A549 (cell line): ENCODE measurements at regions not wholly inside any gene's neighbourhood (a gene's known extent, or its start where the extent isn't known, plus 50 kb on each side); places are given as distances from the start of the nearest gene placed in this dataset.

Experiments used
- ATAC-seq, 2 experiments: fragments of 200-7000 bp in 1 of 2; fragments of >200 bp in 1 of 2; cut with Nextera tagmentation in 1 of 2; cut with Tn5 transposase in 1 of 2; 3 replicates each; pipeline versions ENCODE4 v1.8.0 to v1.9.1; 2018 to 2020; ENCODE audit warnings: mild to moderate bottlenecking in 1 of 2, moderate library complexity in 1 of 2
- CTCF ChIA-PET: fragments of 300-600 bp; sonication (Branson Sonifier 250); formaldehyde crosslinking; extraction: SDS; loops from one replicate; lab custom pipeline; 2021; ENCODE audit warnings: antibody characterized with exemption, inconsistent platforms; lab: Yijun Ruan, JAX
- POLR2A ChIA-PET: fragments of 350-600 bp; formaldehyde crosslinking; extraction: SDS; loops from one replicate; lab custom pipeline; 2021; ENCODE audit warnings: antibody characterized with exemption, inconsistent platforms; lab: Yijun Ruan, JAX
- DNase-seq, 2 experiments: peaks; one replicate each; pipeline versions ENCODE4 v3.0.0 to v3.0.0-alpha.2; 2011 to 2016; ENCODE audit warnings: low read depth in 1 of 2, low spot score in 1 of 2
- FAIRE-seq: peaks from 2 replicates; lab custom pipeline; 2011; peaks lifted over from hg19 to GRCh38; lab: Jason Lieb, UNC
- H3K27ac ChIP-seq, 2 experiments: fragments of >200 bp; sonication (Bioruptor Twin); formaldehyde crosslinking; 3 replicates each; pipeline ENCODE4 v1.5.1; 2016 to 2017
- H3K4me1 ChIP-seq: fragments of >200 bp; sonication (Bioruptor Twin); formaldehyde crosslinking; 3 replicates; pipeline ENCODE4 v1.6.1; 2016
- H3K4me2 ChIP-seq: fragments of >200 bp; sonication (Bioruptor Twin); formaldehyde crosslinking; 3 replicates; pipeline ENCODE4 v1.6.1; 2016
- H3K4me3 ChIP-seq: fragments of >200 bp; sonication (Bioruptor Twin); formaldehyde crosslinking; 3 replicates; pipeline ENCODE4 v1.5.1; 2016
- H3K9me3 ChIP-seq: fragments of >200 bp; sonication (Bioruptor Twin); formaldehyde crosslinking; 3 replicates; pipeline ENCODE4 v1.6.1; 2016
- ATOH8 ChIP-seq: fragments of 250-450 bp; sonication (Bioruptor Pico); IDR thresholded peaks from 2 replicates; pipeline ENCODE4 v1.5.0; 2020; ENCODE audit warnings: low read depth, mild to moderate bottlenecking, moderate library complexity
- CBX8 ChIP-seq: fragments of 200-600 bp; sonication (generic); IDR thresholded peaks from 2 replicates; pipeline ENCODE4 v1.6.1; 2016
- CEBPB ChIP-seq, 2 experiments: fragments of >200 bp in 1 of 2; sonication (Bioruptor Twin) in 1 of 2; formaldehyde crosslinking in 1 of 2; IDR thresholded peaks; 2 replicates each; pipeline ENCODE4 v1.6.1; 2012 to 2016
- E2F6 ChIP-seq: IDR thresholded peaks from 2 replicates; pipeline ENCODE4 v1.6.1; 2012; ENCODE audit warnings: low read depth, borderline replicate concordance
- EP300 ChIP-seq, 2 experiments: fragments of >200 bp; sonication (Bioruptor Twin); formaldehyde crosslinking; IDR thresholded peaks; 2 replicates in 1 of 2; 3 replicates in 1 of 2; pipeline ENCODE4 v1.6.1; 2016 to 2017
- ESRRA ChIP-seq: fragments of 150-350 bp; IDR thresholded peaks from 2 replicates; pipeline ENCODE4 v1.6.1; 2014; ENCODE audit warnings: mild to moderate bottlenecking, low read length, borderline replicate concordance
- FOSL2 ChIP-seq, 2 experiments: fragments of 450-650 bp in 1 of 2; fragments of >200 bp in 1 of 2; sonication (Bioruptor Twin) in 1 of 2; formaldehyde crosslinking; IDR thresholded peaks; 2 replicates each; pipeline versions ENCODE4 v1.5.0 to v1.6.1; 2016 to 2020; ENCODE audit warnings: mild to moderate bottlenecking in 1 of 2, moderate library complexity in 1 of 2
- GATA3 ChIP-seq: IDR thresholded peaks from 2 replicates; pipeline ENCODE4 v1.6.1; 2012; ENCODE audit warnings: borderline replicate concordance
- HDAC2 ChIP-seq: fragments of 200-600 bp; sonication (generic); IDR thresholded peaks from 2 replicates; pipeline ENCODE4 v1.6.1; 2016
- HMGXB4 ChIP-seq: fragments of 250-450 bp; sonication (Bioruptor Pico); IDR thresholded peaks from 2 replicates; pipeline ENCODE4 v1.5.0; 2021; ENCODE audit warnings: mild to moderate bottlenecking, moderate library complexity, borderline replicate concordance
- HOXA7 ChIP-seq: fragments of 250-450 bp; sonication (Bioruptor Pico); IDR thresholded peaks from 2 replicates; pipeline ENCODE4 v1.5.0; 2020; ENCODE audit warnings: mild to moderate bottlenecking, moderate library complexity
- HOXB5 ChIP-seq: fragments of 250-450 bp; sonication (Bioruptor Pico); IDR thresholded peaks from 2 replicates; pipeline ENCODE4 v1.5.0; 2020; ENCODE audit warnings: mild to moderate bottlenecking, moderate library complexity
- JUN ChIP-seq, 2 experiments: fragments of >200 bp; sonication (Bioruptor Twin); formaldehyde crosslinking; IDR thresholded peaks; 2 replicates in 1 of 2; 3 replicates in 1 of 2; pipeline ENCODE4 v1.6.1; 2016 to 2017
- JUNB ChIP-seq: fragments of >200 bp; sonication (Bioruptor Twin); formaldehyde crosslinking; IDR thresholded peaks from 2 replicates; pipeline ENCODE4 v1.6.1; 2016
- KDM1A ChIP-seq: fragments of 200-600 bp; sonication (generic); IDR thresholded peaks from 2 replicates; pipeline ENCODE4 v1.6.1; 2016; ENCODE audit warnings: low read depth, mild to moderate bottlenecking
- KDM5A ChIP-seq: fragments of 200-600 bp; sonication (generic); IDR thresholded peaks from 2 replicates; pipeline ENCODE4 v1.6.1; 2016; ENCODE audit warnings: antibody characterized with exemption, mild to moderate bottlenecking
- MAFK ChIP-seq: fragments of 450-650 bp; IDR thresholded peaks from 2 replicates; pipeline ENCODE4 v1.6.1; 2014; ENCODE audit not compliant: partially characterized antibody
- NFE2L2 ChIP-seq: fragments of 150-350 bp; conservative IDR thresholded peaks from 2 replicates; pipeline ENCODE4 v1.6.1; 2014; ENCODE audit warnings: low read length
- NPAS2 ChIP-seq: fragments of 250-450 bp; sonication (Bioruptor Pico); IDR thresholded peaks from 2 replicates; pipeline ENCODE4 v1.8.0; 2022; ENCODE audit warnings: mild to moderate bottlenecking, moderate library complexity, borderline replicate concordance
- NR3C1 ChIP-seq: fragments of >200 bp; sonication (Bioruptor Twin); formaldehyde crosslinking; IDR thresholded peaks from 3 replicates; pipeline ENCODE4 v1.6.1; 2017
- POLR2A ChIP-seq: IDR thresholded peaks from 2 replicates; pipeline ENCODE4 v1.6.1; 2012; ENCODE audit warnings: mild to moderate bottlenecking, low read length
- POLR2AphosphoS2 ChIP-seq: conservative IDR thresholded peaks from 2 replicates; pipeline ENCODE4 v1.6.1; 2012; ENCODE audit warnings: low read length, improper control_type of control experiment, inconsistent platforms
- RAD21 ChIP-seq, 2 experiments: fragments of >200 bp in 1 of 2; sonication (Bioruptor Twin) in 1 of 2; formaldehyde crosslinking in 1 of 2; IDR thresholded peaks in 1 of 2; conservative IDR thresholded peaks in 1 of 2; 2 replicates in 1 of 2; 3 replicates in 1 of 2; pipeline ENCODE4 v1.6.1; 2012 to 2018; ENCODE audit warnings: inconsistent platforms in 1 of 2
- RCOR1 ChIP-seq: fragments of 150-350 bp; IDR thresholded peaks from 2 replicates; pipeline ENCODE4 v1.6.1; 2014; ENCODE audit warnings: antibody characterized with exemption, low read length, low read depth
- RNF2 ChIP-seq: fragments of 200-600 bp; sonication (generic); IDR thresholded peaks from 2 replicates; pipeline ENCODE4 v1.6.1; 2016; ENCODE audit warnings: low read depth, mild to moderate bottlenecking, antibody characterized with exemption, moderate library complexity, borderline replicate concordance
- SMC3 ChIP-seq: fragments of >200 bp; sonication (Bioruptor Twin); formaldehyde crosslinking; IDR thresholded peaks from 3 replicates; pipeline ENCODE4 v1.6.1; 2018; ENCODE audit warnings: inconsistent platforms
- SREBF2 ChIP-seq: fragments of 450-650 bp; IDR thresholded peaks from 2 replicates; pipeline ENCODE4 v1.6.1; 2014; ENCODE audit warnings: mild to moderate bottlenecking, moderate library complexity
- TFCP2L1 ChIP-seq: fragments of 250-450 bp; sonication (Bioruptor Pico); IDR thresholded peaks from 2 replicates; pipeline ENCODE4 v1.5.0; 2021; ENCODE audit warnings: mild to moderate bottlenecking
- WGBS: methylation state at CpG from one replicate; pipeline ENCODE4 v1.1.6; 2017; ENCODE audit errors: missing lambda C conversion rate; 5-methylcytosine and 5-hydroxymethylcytosine counted together
- TF ChIP-seq, protein P1 (sequence below): fragments of 200-600 bp; sonication (generic); IDR thresholded peaks from 2 replicates; pipeline ENCODE4 v1.6.1; 2016; ENCODE audit warnings: antibody characterized with exemption, mild to moderate bottlenecking, moderate library complexity
- TF ChIP-seq, protein P2 (sequence below): IDR thresholded peaks from 2 replicates; pipeline ENCODE4 v1.6.1; 2012

DNA sequence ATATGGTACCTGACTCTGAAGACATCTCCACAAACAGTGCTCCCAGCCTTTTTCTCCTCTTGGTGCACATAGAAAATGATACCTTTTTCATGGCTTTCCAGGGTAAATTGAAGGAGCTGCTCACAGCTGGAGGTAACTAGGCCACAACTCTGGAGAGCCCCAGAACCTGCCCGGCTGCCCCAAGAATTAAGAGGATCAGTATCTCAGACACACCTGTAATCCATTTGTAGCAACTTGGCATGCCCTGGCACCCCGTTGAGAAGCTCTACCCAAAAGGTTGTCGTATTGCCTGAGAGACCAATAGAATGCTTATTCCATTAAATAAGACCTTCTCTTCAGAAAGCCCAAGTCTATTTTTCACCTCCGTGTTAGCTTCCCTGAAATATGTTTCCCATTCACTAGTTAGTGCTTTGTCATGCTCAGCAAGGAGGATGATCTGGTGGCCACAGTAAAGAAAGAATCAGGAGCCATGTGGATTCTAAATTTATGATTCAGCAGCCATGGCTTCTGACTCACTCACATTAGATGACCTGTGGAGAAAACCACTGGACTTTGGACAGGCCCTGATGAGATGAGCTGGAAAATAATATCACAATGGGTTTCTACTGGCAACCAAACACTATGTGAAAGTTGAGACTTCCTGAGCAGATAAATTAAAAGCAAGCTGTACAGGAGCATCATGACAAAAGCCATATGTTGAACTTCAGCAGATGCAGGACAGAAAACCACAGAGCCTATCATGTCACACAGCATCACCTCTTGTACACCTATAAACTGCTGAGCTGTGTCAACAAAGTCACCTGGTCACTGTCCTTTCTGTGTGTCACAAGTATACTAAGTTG is 253.3 kb upstream of the OSR1 start:
- peaks cover 62% of the 10 kb centered on the region for H3K4me1 ChIP-seq
- TF ChIP-seq NPAS2, result no peak
- TF ChIP-seq POLR2AphosphoS2, result no peak
- TF ChIP-seq NR3C1, result no peak
- peak; percentile 62; the same call in 1 of the 2 replicates for TF ChIP-seq NFE2L2
- TF ChIP-seq TFCP2L1 (CRISPR knock-in tag), result no peak
- TF ChIP-seq ESRRA, result 0 out of 2 replicates have a peak, but pooled peaks have one; percentile 74
- TF ChIP-seq FOSL2 (IDR thresholded peaks at IDR 0.05), result peak; percentile 92
- TF ChIP-seq FOSL2 (CRISPR knock-in tag; IDR thresholded peaks at IDR 0.05), result peak; percentile 96
- no peak for TF ChIP-seq SREBF2
- TF ChIP-seq KDM1A, result no peak
- TF ChIP-seq SMC3, result peak; percentile 41
- TF ChIP-seq MAFK, result peak; percentile 97
- TF ChIP-seq RAD21 (conservative IDR thresholded peaks at IDR 0.05 in 1 of 2, IDR thresholded peaks at IDR 0.05 in 1 of 2), result peak; percentile 25 to 50; a peak in 3 of 5 replicates
- peak; percentile 72 to 86; a peak in 4 of 5 replicates for TF ChIP-seq JUN (IDR thresholded peaks at IDR 0.05)
- TF ChIP-seq RNF2, result no peak
- TF ChIP-seq GATA3, result peak; percentile 57; the same call in 1 of the 2 replicates
- no peak for TF ChIP-seq HOXA7
- TF ChIP-seq CBX8, result no peak
- TF ChIP-seq, protein P1, sequence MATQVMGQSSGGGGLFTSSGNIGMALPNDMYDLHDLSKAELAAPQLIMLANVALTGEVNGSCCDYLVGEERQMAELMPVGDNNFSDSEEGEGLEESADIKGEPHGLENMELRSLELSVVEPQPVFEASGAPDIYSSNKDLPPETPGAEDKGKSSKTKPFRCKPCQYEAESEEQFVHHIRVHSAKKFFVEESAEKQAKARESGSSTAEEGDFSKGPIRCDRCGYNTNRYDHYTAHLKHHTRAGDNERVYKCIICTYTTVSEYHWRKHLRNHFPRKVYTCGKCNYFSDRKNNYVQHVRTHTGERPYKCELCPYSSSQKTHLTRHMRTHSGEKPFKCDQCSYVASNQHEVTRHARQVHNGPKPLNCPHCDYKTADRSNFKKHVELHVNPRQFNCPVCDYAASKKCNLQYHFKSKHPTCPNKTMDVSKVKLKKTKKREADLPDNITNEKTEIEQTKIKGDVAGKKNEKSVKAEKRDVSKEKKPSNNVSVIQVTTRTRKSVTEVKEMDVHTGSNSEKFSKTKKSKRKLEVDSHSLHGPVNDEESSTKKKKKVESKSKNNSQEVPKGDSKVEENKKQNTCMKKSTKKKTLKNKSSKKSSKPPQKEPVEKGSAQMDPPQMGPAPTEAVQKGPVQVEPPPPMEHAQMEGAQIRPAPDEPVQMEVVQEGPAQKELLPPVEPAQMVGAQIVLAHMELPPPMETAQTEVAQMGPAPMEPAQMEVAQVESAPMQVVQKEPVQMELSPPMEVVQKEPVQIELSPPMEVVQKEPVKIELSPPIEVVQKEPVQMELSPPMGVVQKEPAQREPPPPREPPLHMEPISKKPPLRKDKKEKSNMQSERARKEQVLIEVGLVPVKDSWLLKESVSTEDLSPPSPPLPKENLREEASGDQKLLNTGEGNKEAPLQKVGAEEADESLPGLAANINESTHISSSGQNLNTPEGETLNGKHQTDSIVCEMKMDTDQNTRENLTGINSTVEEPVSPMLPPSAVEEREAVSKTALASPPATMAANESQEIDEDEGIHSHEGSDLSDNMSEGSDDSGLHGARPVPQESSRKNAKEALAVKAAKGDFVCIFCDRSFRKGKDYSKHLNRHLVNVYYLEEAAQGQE, result no peak
- 0 out of 2 replicates have a peak, but pooled peaks have one; percentile 24 for TF ChIP-seq E2F6
- no peak for TF ChIP-seq HMGXB4 (CRISPR knock-in tag)
- TF ChIP-seq ATOH8 (CRISPR knock-in tag), result peak; percentile 54; the same call in 1 of the 2 replicates
- TF ChIP-seq EP300 (IDR thresholded peaks at IDR 0.05), result peak; percentile 44 to 72; a peak in 3 of 5 replicates
- TF ChIP-seq POLR2A, result no peak
- TF ChIP-seq, protein P2, sequence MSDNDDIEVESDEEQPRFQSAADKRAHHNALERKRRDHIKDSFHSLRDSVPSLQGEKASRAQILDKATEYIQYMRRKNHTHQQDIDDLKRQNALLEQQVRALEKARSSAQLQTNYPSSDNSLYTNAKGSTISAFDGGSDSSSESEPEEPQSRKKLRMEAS, result peak; percentile 92
- no peak for TF ChIP-seq KDM5A
- TF ChIP-seq RCOR1, result no peak
- TF ChIP-seq CEBPB (IDR thresholded peaks at IDR 0.05), result peak in 1 of 2 experiments; percentile 44; a peak in 1 of 4 replicates
- TF ChIP-seq HOXB5 (CRISPR knock-in tag), result peak; percentile 61; the same call in 1 of the 2 replicates
- no peak for TF ChIP-seq HDAC2
- TF ChIP-seq JUNB, result peak; percentile 91
- TF ChIP-seq, all 56 proteins: peak for 15
- FAIRE-seq (peak; percentile 90), ATAC-seq (peak; percentile 74 to 83), DNase-seq (peak; percentile 80 to 92)
- peak overlapping the region; percentile 92 to 95 for H3K27ac ChIP-seq
- no peak overlapping the region for H3K4me3 ChIP-seq
- WGBS, result 42% methylated on average over 4 of the region's 4 CpGs
- POLR2A ChIA-PET, result interaction anchor here (1.4 kb wide), 1 partner anchor 264 kb away, joined by 6 read pairs; no protein-coding TSS in a partner anchor
- H3K9me3 ChIP-seq, result no peaks in the 10 kb centered on the region
- H3K4me2 ChIP-seq, result peak overlapping the region; percentile 68
- CTCF ChIA-PET, result interaction anchor here (0.7 to 2.6 kb wide), 11 partner anchors 9 to 252 kb away, joined by 3 to 9 read pairs (median 3); no protein-coding TSS in a partner anchor
